ENCODE measurements at regions not wholly inside any gene's neighbourhood (a gene's known extent, or its start where the extent isn't known, plus 50 kb on each side); places are given as distances from the start of the nearest gene placed in this dataset.

DNA sequence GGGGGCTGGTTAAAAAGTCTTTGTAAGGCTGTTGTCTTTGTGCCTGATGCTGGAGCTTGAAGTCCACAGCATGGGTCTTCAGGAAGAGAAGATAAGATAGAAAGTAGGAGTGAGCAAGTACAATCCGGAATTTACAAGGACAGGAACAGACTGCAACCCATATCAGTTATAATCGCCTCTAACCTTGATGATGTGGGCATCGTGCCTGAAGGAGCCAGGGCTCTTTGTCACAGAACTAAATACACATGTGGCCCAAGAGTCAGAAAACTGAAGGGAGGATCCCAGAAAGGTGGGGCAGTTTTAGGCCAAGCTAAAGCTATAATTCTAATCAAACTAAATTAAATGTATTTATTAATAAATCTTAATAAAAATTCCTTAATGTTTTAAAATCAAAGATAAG lies 132.2 kb downstream of the TMCO5A start:
- TF ChIP-seq POLR2A (IDR thresholded peaks at IDR 0.05): no peak
- TF ChIP-seq, protein P1, sequence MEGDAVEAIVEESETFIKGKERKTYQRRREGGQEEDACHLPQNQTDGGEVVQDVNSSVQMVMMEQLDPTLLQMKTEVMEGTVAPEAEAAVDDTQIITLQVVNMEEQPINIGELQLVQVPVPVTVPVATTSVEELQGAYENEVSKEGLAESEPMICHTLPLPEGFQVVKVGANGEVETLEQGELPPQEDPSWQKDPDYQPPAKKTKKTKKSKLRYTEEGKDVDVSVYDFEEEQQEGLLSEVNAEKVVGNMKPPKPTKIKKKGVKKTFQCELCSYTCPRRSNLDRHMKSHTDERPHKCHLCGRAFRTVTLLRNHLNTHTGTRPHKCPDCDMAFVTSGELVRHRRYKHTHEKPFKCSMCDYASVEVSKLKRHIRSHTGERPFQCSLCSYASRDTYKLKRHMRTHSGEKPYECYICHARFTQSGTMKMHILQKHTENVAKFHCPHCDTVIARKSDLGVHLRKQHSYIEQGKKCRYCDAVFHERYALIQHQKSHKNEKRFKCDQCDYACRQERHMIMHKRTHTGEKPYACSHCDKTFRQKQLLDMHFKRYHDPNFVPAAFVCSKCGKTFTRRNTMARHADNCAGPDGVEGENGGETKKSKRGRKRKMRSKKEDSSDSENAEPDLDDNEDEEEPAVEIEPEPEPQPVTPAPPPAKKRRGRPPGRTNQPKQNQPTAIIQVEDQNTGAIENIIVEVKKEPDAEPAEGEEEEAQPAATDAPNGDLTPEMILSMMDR (IDR thresholded peaks at IDR 0.05): no peak

Data from Peyer's patch (tissue), 4 donors.